HepG2 (cell line): ENCODE measurements at regions not wholly inside any gene's neighbourhood (a gene's known extent, or its start where the extent isn't known, plus 50 kb on each side); places are given as distances from the start of the nearest gene placed in this dataset.

Source experiments
- CREB1 ChIP-seq, 2 experiments: fragments of 450-650 bp in 1 of 2; IDR thresholded peaks; 2 replicates each; pipeline ENCODE4 v1.6.1; 2016 to 2017; ENCODE audit warnings: control low read depth in 1 of 2, mild to moderate bottlenecking in 1 of 2, missing compliant biosample characterization in 1 of 2, missing genetic modification characterization in 1 of 2
- JUN ChIP-seq: sonication (generic); formaldehyde crosslinking; IDR thresholded peaks from 2 replicates; pipeline ENCODE4 v1.4.0; 2020; ENCODE audit warnings: mild to moderate bottlenecking, missing genetic modification reagents
- KLF6 ChIP-seq: IDR thresholded peaks from 2 replicates; pipeline ENCODE4 v1.8.0; 2016; ENCODE audit warnings: missing biosample characterization, missing genetic modification reagents
- MAFF ChIP-seq: IDR thresholded peaks from 2 replicates; pipeline ENCODE4 v1.6.1; 2011; ENCODE audit warnings: low read depth, low read length, improper control_type of control experiment
- POLR2A ChIP-seq, 2 experiments: IDR thresholded peaks; 2 replicates each; pipeline ENCODE4 v1.6.1; 2011; ENCODE audit warnings: low read depth in 2 of 2, low read length in 2 of 2, mild to moderate bottlenecking in 1 of 2, moderate library complexity in 1 of 2; ENCODE audit not compliant: insufficient read depth in 1 of 2
- ZNF326 ChIP-seq: sonication (generic); formaldehyde crosslinking; IDR thresholded peaks from 2 replicates; pipeline ENCODE4 v1.4.0; 2020; ENCODE audit warnings: missing genetic modification reagents, borderline replicate concordance
- ZNF33B ChIP-seq: sonication (generic); formaldehyde crosslinking; IDR thresholded peaks from 2 replicates; pipeline ENCODE4 v1.5.1; 2020; ENCODE audit warnings: mild to moderate bottlenecking, missing genetic modification reagents
- ZNF546 ChIP-seq: sonication (generic); formaldehyde crosslinking; conservative IDR thresholded peaks from 2 replicates; pipeline ENCODE4 v1.8.1; 2023; ENCODE audit warnings: mild to moderate bottlenecking, missing genetic modification reagents
- ZNF562 ChIP-seq: sonication (generic); formaldehyde crosslinking; IDR thresholded peaks from 2 replicates; pipeline ENCODE4 v1.8.0; 2022; ENCODE audit warnings: missing genetic modification reagents, borderline replicate concordance
- TF ChIP-seq, protein P1 (sequence below): sonication (generic); formaldehyde crosslinking; IDR thresholded peaks from 2 replicates; pipeline ENCODE4 v1.4.0; 2020; ENCODE audit warnings: missing genetic modification reagents
- TF ChIP-seq, protein P2 (sequence below): sonication (generic); formaldehyde crosslinking; IDR thresholded peaks from 2 replicates; pipeline ENCODE4 v1.4.0; 2020; ENCODE audit warnings: missing genetic modification reagents, borderline replicate concordance
- TF ChIP-seq, protein P3 (sequence below): sonication (generic); formaldehyde crosslinking; conservative IDR thresholded peaks from 2 replicates; pipeline ENCODE4 v1.4.0; 2020; ENCODE audit warnings: missing genetic modification reagents
- TF ChIP-seq, protein P4 (sequence below): sonication (generic); formaldehyde crosslinking; IDR thresholded peaks from 2 replicates; pipeline ENCODE4 v1.4.0; 2020; ENCODE audit warnings: missing genetic modification reagents
- TF ChIP-seq, protein P5 (sequence below): sonication (generic); formaldehyde crosslinking; IDR thresholded peaks from 2 replicates; pipeline ENCODE4 v1.4.0; 2020; ENCODE audit warnings: missing genetic modification reagents

DNA sequence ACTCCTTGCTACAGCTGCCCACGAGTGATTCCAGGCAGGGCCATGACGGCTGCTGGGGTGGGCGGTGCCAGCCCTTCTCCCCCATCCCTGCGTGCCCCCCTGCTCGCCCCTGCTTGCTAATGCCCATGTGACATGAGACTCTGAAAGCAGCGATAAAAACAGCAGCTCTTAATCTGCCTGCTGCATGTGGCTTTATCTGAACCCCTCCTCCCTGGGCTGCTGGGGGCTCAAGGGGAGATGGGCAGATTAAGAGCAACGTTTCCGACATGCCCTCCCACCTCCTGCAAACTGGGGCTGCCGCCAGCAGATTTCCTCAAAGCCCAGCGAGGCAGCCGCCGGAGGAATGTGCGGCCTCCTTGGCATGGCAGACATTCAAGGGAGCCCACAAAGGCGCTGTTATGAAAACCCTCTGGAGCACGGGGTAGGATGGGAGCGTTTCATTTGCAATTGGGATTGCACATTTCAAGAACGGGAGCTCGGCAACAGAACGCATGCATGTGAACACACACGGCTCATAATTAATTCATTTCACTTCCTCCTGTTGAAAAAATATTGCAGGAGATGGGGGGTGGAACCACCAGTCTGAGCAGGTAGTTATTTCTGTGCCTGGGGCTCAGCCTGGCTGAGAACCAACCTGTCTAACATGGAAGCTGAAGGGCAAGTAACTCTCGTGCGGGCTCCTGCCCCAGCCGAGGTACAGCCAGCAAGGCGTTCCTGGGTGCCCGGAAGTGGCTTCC is 504.2 kb upstream of the PROK2 start:
- TF ChIP-seq, protein P1, sequence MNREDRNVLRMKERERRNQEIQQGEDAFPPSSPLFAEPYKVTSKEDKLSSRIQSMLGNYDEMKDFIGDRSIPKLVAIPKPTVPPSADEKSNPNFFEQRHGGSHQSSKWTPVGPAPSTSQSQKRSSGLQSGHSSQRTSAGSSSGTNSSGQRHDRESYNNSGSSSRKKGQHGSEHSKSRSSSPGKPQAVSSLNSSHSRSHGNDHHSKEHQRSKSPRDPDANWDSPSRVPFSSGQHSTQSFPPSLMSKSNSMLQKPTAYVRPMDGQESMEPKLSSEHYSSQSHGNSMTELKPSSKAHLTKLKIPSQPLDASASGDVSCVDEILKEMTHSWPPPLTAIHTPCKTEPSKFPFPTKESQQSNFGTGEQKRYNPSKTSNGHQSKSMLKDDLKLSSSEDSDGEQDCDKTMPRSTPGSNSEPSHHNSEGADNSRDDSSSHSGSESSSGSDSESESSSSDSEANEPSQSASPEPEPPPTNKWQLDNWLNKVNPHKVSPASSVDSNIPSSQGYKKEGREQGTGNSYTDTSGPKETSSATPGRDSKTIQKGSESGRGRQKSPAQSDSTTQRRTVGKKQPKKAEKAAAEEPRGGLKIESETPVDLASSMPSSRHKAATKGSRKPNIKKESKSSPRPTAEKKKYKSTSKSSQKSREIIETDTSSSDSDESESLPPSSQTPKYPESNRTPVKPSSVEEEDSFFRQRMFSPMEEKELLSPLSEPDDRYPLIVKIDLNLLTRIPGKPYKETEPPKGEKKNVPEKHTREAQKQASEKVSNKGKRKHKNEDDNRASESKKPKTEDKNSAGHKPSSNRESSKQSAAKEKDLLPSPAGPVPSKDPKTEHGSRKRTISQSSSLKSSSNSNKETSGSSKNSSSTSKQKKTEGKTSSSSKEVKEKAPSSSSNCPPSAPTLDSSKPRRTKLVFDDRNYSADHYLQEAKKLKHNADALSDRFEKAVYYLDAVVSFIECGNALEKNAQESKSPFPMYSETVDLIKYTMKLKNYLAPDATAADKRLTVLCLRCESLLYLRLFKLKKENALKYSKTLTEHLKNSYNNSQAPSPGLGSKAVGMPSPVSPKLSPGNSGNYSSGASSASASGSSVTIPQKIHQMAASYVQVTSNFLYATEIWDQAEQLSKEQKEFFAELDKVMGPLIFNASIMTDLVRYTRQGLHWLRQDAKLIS = no peak
- TF ChIP-seq MAFF = no peak
- TF ChIP-seq, protein P2, sequence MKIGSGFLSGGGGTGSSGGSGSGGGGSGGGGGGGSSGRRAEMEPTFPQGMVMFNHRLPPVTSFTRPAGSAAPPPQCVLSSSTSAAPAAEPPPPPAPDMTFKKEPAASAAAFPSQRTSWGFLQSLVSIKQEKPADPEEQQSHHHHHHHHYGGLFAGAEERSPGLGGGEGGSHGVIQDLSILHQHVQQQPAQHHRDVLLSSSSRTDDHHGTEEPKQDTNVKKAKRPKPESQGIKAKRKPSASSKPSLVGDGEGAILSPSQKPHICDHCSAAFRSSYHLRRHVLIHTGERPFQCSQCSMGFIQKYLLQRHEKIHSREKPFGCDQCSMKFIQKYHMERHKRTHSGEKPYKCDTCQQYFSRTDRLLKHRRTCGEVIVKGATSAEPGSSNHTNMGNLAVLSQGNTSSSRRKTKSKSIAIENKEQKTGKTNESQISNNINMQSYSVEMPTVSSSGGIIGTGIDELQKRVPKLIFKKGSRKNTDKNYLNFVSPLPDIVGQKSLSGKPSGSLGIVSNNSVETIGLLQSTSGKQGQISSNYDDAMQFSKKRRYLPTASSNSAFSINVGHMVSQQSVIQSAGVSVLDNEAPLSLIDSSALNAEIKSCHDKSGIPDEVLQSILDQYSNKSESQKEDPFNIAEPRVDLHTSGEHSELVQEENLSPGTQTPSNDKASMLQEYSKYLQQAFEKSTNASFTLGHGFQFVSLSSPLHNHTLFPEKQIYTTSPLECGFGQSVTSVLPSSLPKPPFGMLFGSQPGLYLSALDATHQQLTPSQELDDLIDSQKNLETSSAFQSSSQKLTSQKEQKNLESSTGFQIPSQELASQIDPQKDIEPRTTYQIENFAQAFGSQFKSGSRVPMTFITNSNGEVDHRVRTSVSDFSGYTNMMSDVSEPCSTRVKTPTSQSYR (CRISPR knock-in tag) = no peak
- no peak for TF ChIP-seq ZNF562 (CRISPR knock-in tag)
- TF ChIP-seq POLR2A (IDR thresholded peaks at IDR 0.05; ENCODE audit: insufficient read depth in 1 of 2, low read depth in 2 of 2, low read length in 2 of 2) = no peak
- no peak for TF ChIP-seq ZNF326 (CRISPR knock-in tag)
- TF ChIP-seq KLF6 (CRISPR knock-in tag) = no peak
- TF ChIP-seq ZNF546 (CRISPR knock-in tag) = no peak
- TF ChIP-seq ZNF33B (CRISPR knock-in tag) = no peak
- TF ChIP-seq, protein P3, sequence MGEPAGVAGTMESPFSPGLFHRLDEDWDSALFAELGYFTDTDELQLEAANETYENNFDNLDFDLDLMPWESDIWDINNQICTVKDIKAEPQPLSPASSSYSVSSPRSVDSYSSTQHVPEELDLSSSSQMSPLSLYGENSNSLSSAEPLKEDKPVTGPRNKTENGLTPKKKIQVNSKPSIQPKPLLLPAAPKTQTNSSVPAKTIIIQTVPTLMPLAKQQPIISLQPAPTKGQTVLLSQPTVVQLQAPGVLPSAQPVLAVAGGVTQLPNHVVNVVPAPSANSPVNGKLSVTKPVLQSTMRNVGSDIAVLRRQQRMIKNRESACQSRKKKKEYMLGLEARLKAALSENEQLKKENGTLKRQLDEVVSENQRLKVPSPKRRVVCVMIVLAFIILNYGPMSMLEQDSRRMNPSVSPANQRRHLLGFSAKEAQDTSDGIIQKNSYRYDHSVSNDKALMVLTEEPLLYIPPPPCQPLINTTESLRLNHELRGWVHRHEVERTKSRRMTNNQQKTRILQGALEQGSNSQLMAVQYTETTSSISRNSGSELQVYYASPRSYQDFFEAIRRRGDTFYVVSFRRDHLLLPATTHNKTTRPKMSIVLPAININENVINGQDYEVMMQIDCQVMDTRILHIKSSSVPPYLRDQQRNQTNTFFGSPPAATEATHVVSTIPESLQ (CRISPR knock-in tag) = no peak
- TF ChIP-seq, protein P4, sequence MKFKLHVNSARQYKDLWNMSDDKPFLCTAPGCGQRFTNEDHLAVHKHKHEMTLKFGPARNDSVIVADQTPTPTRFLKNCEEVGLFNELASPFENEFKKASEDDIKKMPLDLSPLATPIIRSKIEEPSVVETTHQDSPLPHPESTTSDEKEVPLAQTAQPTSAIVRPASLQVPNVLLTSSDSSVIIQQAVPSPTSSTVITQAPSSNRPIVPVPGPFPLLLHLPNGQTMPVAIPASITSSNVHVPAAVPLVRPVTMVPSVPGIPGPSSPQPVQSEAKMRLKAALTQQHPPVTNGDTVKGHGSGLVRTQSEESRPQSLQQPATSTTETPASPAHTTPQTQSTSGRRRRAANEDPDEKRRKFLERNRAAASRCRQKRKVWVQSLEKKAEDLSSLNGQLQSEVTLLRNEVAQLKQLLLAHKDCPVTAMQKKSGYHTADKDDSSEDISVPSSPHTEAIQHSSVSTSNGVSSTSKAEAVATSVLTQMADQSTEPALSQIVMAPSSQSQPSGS (CRISPR knock-in tag) = no peak
- TF ChIP-seq, protein P5, sequence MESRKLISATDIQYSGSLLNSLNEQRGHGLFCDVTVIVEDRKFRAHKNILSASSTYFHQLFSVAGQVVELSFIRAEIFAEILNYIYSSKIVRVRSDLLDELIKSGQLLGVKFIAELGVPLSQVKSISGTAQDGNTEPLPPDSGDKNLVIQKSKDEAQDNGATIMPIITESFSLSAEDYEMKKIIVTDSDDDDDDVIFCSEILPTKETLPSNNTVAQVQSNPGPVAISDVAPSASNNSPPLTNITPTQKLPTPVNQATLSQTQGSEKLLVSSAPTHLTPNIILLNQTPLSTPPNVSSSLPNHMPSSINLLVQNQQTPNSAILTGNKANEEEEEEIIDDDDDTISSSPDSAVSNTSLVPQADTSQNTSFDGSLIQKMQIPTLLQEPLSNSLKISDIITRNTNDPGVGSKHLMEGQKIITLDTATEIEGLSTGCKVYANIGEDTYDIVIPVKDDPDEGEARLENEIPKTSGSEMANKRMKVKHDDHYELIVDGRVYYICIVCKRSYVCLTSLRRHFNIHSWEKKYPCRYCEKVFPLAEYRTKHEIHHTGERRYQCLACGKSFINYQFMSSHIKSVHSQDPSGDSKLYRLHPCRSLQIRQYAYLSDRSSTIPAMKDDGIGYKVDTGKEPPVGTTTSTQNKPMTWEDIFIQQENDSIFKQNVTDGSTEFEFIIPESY (CRISPR knock-in tag) = no peak
- no peak for TF ChIP-seq CREB1 (IDR thresholded peaks at IDR 0.05)
- TF ChIP-seq CREB1 (CRISPR knock-in tag; IDR thresholded peaks at IDR 0.05) = no peak
- no peak for TF ChIP-seq JUN (CRISPR knock-in tag)
